ENCODE measurements at regions not wholly inside any gene's neighbourhood (a gene's known extent, or its start where the extent isn't known, plus 50 kb on each side); places are given as distances from the start of the nearest gene placed in this dataset.

GRCh38 chr12:87290505-87290904 is 738.7 kb downstream of the C12orf50 start:
- Histone ChIP-seq H3K36me3 (ENCODE audit: insufficient read depth, low read length) (no peaks in the 10 kb centered on the region), H3K4me2 (ENCODE audit: low read length) (no peak overlapping the region), H3K9me2 (ENCODE audit: insufficient read depth, low read length) (no peaks in the 10 kb centered on the region), H3F3A (ENCODE audit: insufficient read depth, low read length, poor library complexity, severe bottlenecking) (no peaks in the 10 kb centered on the region), H2AFZ (ENCODE audit: low read depth, low read length) (no peak overlapping the region), H3K9me3 (ENCODE audit: low read length) (no peaks in the 10 kb centered on the region), H3K4me3 (ENCODE audit: low read length) (no peak overlapping the region), H3K27ac (ENCODE audit: low read length) (no peak overlapping the region), H3K9ac (ENCODE audit: low read length) (no peak overlapping the region), H3K79me2 (replicated peaks; ENCODE audit: insufficient read depth, low read length) (no peaks in the 10 kb centered on the region), H3K27me3 (ENCODE audit: insufficient read depth, low read depth, low read length) (no peaks in the 10 kb centered on the region), H4K20me1 (ENCODE audit: insufficient read depth) (no peaks in the 10 kb centered on the region)
- no peak for TF ChIP-seq MXI1 (conservative IDR thresholded peaks at IDR 0.05; ENCODE audit: poor library complexity, severe bottlenecking)
- no peak for TF ChIP-seq POLR2AphosphoS5 (IDR thresholded peaks at IDR 0.05)
- no peak for TF ChIP-seq TAF1 (IDR thresholded peaks at IDR 0.05; ENCODE audit: low read depth)
- TF ChIP-seq SMC3 (conservative IDR thresholded peaks at IDR 0.05; ENCODE audit: poor library complexity): no peak
- TF ChIP-seq RAD21 (conservative IDR thresholded peaks at IDR 0.05): no peak
- no peak for TF ChIP-seq EZH2 (IDR thresholded peaks at IDR 0.05; ENCODE audit: borderline replicate concordance, insufficient read depth, low read length, poor library complexity, severe bottlenecking)
- TF ChIP-seq, protein P1, sequence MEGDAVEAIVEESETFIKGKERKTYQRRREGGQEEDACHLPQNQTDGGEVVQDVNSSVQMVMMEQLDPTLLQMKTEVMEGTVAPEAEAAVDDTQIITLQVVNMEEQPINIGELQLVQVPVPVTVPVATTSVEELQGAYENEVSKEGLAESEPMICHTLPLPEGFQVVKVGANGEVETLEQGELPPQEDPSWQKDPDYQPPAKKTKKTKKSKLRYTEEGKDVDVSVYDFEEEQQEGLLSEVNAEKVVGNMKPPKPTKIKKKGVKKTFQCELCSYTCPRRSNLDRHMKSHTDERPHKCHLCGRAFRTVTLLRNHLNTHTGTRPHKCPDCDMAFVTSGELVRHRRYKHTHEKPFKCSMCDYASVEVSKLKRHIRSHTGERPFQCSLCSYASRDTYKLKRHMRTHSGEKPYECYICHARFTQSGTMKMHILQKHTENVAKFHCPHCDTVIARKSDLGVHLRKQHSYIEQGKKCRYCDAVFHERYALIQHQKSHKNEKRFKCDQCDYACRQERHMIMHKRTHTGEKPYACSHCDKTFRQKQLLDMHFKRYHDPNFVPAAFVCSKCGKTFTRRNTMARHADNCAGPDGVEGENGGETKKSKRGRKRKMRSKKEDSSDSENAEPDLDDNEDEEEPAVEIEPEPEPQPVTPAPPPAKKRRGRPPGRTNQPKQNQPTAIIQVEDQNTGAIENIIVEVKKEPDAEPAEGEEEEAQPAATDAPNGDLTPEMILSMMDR (IDR thresholded peaks at IDR 0.05; ENCODE audit: poor library complexity, severe bottlenecking): no peak
- no peak for TF ChIP-seq REST (IDR thresholded peaks at IDR 0.05; ENCODE audit: borderline replicate concordance)
- TF ChIP-seq EP300 (conservative IDR thresholded peaks at IDR 0.05; ENCODE audit: poor library complexity, severe bottlenecking): no peak

DNA sequence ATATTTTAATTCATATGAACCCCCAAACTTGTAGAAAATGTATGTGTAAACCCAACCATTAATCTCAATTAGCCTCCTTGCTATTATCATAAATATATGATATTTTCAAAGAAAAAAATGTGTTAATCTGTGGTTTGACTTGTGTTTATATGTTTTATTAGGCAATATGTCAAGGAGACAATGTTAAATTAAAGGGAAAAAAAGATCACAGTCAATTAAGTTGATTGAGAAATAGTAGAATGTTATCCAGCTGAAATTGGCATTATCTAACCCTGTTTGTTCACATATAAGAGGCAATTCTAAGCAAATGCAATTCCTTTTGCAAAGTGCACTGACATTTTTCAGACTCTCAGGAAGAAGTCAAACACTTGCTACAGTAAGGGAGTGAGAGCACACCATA is 745.3 kb downstream of the C12orf50 start:
- H3K4me2 ChIP-seq (ENCODE audit: low read length): no peak overlapping the region
- no peak overlapping the region for H3K4me3 ChIP-seq (ENCODE audit: low read length)
- no peaks in the 10 kb centered on the region for H3K27me3 ChIP-seq (ENCODE audit: insufficient read depth, low read depth, low read length)
- no peak for TF ChIP-seq POLR2AphosphoS5 (IDR thresholded peaks at IDR 0.05)
- TF ChIP-seq TAF1 (IDR thresholded peaks at IDR 0.05; ENCODE audit: low read depth): no peak
- no peak for TF ChIP-seq SMC3 (conservative IDR thresholded peaks at IDR 0.05; ENCODE audit: poor library complexity)
- no peak overlapping the region for H2AFZ ChIP-seq (ENCODE audit: low read depth, low read length)
- no peaks in the 10 kb centered on the region for H3K79me2 ChIP-seq (replicated peaks; ENCODE audit: insufficient read depth, low read length)
- H3K9me3 ChIP-seq (ENCODE audit: low read length): no peaks in the 10 kb centered on the region
- H3F3A ChIP-seq (ENCODE audit: insufficient read depth, low read length, poor library complexity, severe bottlenecking): no peaks in the 10 kb centered on the region
- no peak overlapping the region for H3K9ac ChIP-seq (ENCODE audit: low read length)
- H3K36me3 ChIP-seq (ENCODE audit: insufficient read depth, low read length): no peaks in the 10 kb centered on the region
- no peaks in the 10 kb centered on the region for H3K9me2 ChIP-seq (ENCODE audit: insufficient read depth, low read length)
- H3K27ac ChIP-seq (ENCODE audit: low read length): no peak overlapping the region
- no peaks in the 10 kb centered on the region for H4K20me1 ChIP-seq (ENCODE audit: insufficient read depth)

DNA sequence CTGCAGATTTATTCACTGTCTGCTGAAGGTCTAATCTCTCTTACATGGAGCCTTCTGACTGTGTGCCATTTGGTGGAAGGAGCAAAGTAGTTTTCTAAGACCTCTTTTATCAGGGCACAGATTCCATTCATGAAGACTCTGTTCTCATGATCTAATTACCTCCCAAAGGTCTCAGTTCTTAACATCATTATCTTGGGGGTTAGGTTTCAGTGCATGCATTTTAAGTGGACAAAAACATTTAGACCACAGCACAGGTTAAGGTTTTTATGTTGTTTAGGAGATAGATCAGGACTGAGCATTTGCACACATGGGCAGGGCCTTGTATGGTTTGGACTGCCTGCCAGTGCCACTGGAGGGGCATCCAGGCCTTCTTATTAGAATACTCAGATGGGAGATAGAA is 746.1 kb downstream of the C12orf50 start:
- Histone ChIP-seq H3K27ac (ENCODE audit: low read length) (no peak overlapping the region), H3K79me2 (replicated peaks; ENCODE audit: insufficient read depth, low read length) (no peaks in the 10 kb centered on the region), H3K9me3 (ENCODE audit: low read length) (no peaks in the 10 kb centered on the region), H3K36me3 (ENCODE audit: insufficient read depth, low read length) (no peaks in the 10 kb centered on the region), H3F3A (ENCODE audit: insufficient read depth, low read length, poor library complexity, severe bottlenecking) (no peaks in the 10 kb centered on the region), H2AFZ (ENCODE audit: low read depth, low read length) (no peak overlapping the region), H3K9me2 (ENCODE audit: insufficient read depth, low read length) (no peaks in the 10 kb centered on the region), H3K27me3 (ENCODE audit: insufficient read depth, low read depth, low read length) (no peaks in the 10 kb centered on the region), H3K9ac (ENCODE audit: low read length) (no peak overlapping the region), H4K20me1 (ENCODE audit: insufficient read depth) (no peaks in the 10 kb centered on the region), H3K4me2 (ENCODE audit: low read length) (no peak overlapping the region), H3K4me3 (ENCODE audit: low read length) (no peak overlapping the region)
- no peak for TF ChIP-seq SMC3 (conservative IDR thresholded peaks at IDR 0.05; ENCODE audit: poor library complexity)
- no peak for TF ChIP-seq RAD21 (conservative IDR thresholded peaks at IDR 0.05)
- no peak for TF ChIP-seq POLR2AphosphoS5 (IDR thresholded peaks at IDR 0.05)
- TF ChIP-seq MXI1 (conservative IDR thresholded peaks at IDR 0.05; ENCODE audit: poor library complexity, severe bottlenecking): no peak
- no peak for TF ChIP-seq TAF1 (IDR thresholded peaks at IDR 0.05; ENCODE audit: low read depth)
- no peak for TF ChIP-seq REST (IDR thresholded peaks at IDR 0.05; ENCODE audit: borderline replicate concordance)
- no peak for TF ChIP-seq EP300 (conservative IDR thresholded peaks at IDR 0.05; ENCODE audit: poor library complexity, severe bottlenecking)
- TF ChIP-seq, protein P1 (IDR thresholded peaks at IDR 0.05; ENCODE audit: poor library complexity, severe bottlenecking): no peak
- TF ChIP-seq EZH2 (IDR thresholded peaks at IDR 0.05; ENCODE audit: borderline replicate concordance, insufficient read depth, low read length, poor library complexity, severe bottlenecking): no peak

All from neural cell (in vitro differentiated cells).